HUES48 (cell line): ENCODE measurements at regions not wholly inside any gene's neighbourhood (a gene's known extent, or its start where the extent isn't known, plus 50 kb on each side); places are given as distances from the start of the nearest gene placed in this dataset.

Source experiments
- H3K27ac ChIP-seq: one replicate; pipeline ENCODE4 v1.7.0; 2013; ENCODE audit warnings: low read depth, low read length, inconsistent platforms
- H3K27me3 ChIP-seq: 2 replicates; pipeline ENCODE4 v1.6.1; 2013; ENCODE audit warnings: mild to moderate bottlenecking, low read length; ENCODE audit not compliant: control insufficient read depth, insufficient read depth
- H3K36me3 ChIP-seq: 2 replicates; pipeline ENCODE4 v1.6.1; 2013; ENCODE audit warnings: low read length; ENCODE audit not compliant: control insufficient read depth, insufficient read depth
- H3K4me1 ChIP-seq: 2 replicates; pipeline ENCODE4 v1.6.1; 2013; ENCODE audit warnings: mild to moderate bottlenecking, low read length; ENCODE audit not compliant: control insufficient read depth, insufficient read depth
- H3K4me3 ChIP-seq: 2 replicates; pipeline ENCODE4 v1.5.1; 2013; ENCODE audit warnings: mild to moderate bottlenecking, low read depth, low read length
- H3K9ac ChIP-seq: 2 replicates; pipeline ENCODE4 v1.6.1; 2013; ENCODE audit warnings: mild to moderate bottlenecking, low read depth, low read length, moderate library complexity
- H3K9me3 ChIP-seq: 2 replicates; pipeline ENCODE4 v1.6.1; 2013; ENCODE audit warnings: low read length; ENCODE audit not compliant: control insufficient read depth, insufficient read depth

DNA sequence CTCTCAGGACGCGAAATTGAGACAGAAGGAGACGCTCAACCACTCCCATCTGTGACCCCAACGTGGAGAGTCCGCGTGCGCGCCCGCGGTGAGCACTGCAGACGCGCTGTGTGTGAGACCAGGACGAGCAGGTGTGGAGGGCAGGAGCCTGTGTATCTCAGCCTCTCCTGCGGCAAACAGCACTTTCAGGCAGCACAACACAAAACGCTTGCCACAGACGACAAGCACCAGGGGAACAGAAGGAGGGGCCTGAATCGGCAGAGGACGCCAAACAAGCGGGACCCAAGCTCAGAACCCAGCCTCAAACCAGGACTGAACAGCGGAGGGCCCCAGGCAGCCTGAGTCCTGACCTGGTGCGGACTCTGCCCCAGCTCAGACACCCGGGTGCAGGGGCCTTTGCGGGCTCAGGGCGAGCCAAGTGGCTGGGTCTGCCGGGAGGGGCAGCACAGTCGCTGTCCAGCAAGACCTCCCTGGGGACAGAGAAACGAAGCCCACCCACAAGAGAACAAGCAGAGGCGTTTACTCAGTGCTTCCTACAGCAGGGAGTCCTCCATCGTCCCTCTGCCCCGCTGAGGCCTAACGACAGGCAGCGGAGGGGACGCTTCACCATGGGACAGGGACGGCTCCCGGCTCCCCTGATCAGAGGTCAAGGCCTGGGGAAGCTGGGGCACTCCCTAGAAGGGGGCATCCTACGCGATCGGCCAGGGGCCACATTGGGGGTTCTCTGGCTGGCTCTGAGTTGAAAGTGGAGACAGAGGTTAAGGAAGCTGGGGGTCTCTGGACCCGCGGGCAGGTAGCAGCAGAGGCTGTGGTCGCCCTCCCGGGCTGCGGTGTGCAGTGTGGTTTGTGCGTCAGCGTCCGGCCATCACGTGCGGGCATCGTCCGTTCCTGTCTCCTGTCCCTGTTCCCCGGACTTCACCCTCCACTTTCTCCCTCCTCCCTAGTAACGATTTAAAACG, 560.8 kb downstream of the BRD1 start:
- Histone ChIP-seq H3K9me3 (no peaks in the 10 kb centered on the region), H3K9ac (no peak overlapping the region), H3K4me1 (peaks cover 31% of the 10 kb centered on the region), H3K27me3 (peaks cover 33% of the 10 kb centered on the region), H3K36me3 (no peaks in the 10 kb centered on the region), H3K4me3 (no peak overlapping the region), H3K27ac (no peak overlapping the region)

DNA sequence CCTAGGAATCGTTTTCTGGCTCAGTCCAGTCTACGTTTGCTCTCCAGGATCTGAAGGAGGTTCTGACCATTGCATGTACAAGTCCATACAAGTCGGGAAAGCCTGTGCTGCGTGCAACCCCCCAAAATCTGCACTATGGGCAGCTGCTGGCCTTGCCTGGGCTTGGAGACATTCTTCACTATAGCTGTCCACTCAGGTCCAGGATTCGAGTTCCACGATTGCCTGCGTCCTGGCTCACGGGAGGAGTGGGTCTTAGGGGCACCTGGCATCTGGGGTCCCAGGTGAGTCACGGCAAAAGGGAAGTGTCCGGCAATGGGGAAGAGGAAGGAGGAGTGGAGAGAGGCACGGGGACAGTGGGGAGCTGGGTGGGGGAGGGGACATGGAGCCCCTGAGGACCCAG, 563.0 kb downstream of the BRD1 start:
- Histone ChIP-seq H3K9me3 (no peaks in the 10 kb centered on the region), H3K9ac (no peak overlapping the region), H3K27me3 (peaks cover 17% of the 10 kb centered on the region), H3K27ac (no peak overlapping the region), H3K4me1 (peaks cover 26% of the 10 kb centered on the region), H3K4me3 (no peak overlapping the region), H3K36me3 (no peaks in the 10 kb centered on the region)

DNA sequence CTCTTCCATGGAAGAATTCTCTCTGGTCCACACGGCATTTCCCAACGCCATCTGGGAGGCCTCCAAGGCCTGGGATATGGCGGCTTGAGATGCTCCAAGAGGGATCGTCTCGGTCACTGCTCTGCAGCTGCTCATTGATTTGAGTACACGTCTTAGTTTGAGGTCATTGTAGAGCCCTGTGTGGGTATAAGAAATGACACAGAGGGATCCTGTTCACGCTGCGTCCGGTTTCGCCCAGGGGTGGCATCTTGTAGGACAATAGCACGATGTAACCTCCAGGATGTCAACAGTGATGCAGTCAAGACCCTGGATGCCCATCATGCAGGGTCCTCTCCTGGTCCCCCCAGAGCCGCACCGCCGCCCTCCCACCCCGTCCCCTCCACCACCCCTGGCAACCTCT, 564.6 kb downstream of the BRD1 start:
- H3K9me3 ChIP-seq: no peaks in the 10 kb centered on the region
- H3K36me3 ChIP-seq: no peaks in the 10 kb centered on the region
- peaks cover 16% of the 10 kb centered on the region for H3K4me1 ChIP-seq
- H3K9ac ChIP-seq: no peak overlapping the region
- no peak overlapping the region for H3K27ac ChIP-seq
- H3K27me3 ChIP-seq: peaks cover 7% of the 10 kb centered on the region
- H3K4me3 ChIP-seq: no peak overlapping the region

DNA sequence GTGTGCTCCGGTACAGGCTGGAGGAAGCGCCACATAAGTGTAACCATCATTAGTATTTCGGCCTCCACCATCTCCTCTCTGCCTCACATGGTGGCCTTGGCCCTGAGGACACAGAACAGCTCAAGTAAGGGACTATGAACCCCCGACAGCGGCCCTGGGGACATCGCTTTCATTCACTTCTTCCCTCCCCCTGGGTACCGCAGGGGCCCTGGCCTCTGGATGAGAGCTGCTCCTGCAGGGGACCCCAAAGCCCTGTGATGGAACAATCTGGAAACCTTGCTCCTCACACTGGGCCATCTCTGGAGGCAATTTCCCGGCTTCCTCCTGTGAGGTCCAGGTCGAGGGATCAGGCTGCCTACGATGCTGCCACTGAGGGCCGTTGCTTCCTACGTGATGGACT, 565.5 kb downstream of the BRD1 start:
- Histone ChIP-seq H3K27me3 (no peaks in the 10 kb centered on the region; the same call in 1 of the 2 replicates), H3K9ac (no peak overlapping the region), H3K4me1 (peaks cover 6% of the 10 kb centered on the region), H3K4me3 (no peak overlapping the region), H3K27ac (no peak overlapping the region), H3K36me3 (no peaks in the 10 kb centered on the region), H3K9me3 (no peaks in the 10 kb centered on the region)

DNA sequence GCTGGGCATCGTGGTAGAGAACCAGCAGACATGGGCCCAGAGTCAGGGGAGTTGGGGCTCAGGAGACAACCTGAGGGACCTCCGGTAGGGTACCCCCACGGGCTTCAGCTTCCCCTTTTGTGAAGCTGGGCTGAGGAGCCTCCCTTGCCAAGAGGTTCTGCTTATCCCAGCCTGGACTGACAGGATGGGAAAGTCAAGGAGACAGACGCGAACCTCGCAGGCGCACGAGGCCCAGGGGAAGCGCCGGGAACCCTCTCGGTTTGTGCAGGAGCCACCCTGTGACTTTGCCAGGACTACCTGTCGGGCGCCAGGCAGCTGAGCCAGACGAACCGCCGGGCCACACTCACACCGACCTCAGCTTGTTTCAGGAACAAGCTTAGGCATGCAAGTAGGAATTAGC, 566.1 kb downstream of the BRD1 start:
- Histone ChIP-seq H3K9ac (no peak overlapping the region), H3K4me3 (no peak overlapping the region), H3K27me3 (no peaks in the 10 kb centered on the region), H3K27ac (no peak overlapping the region), H3K36me3 (no peaks in the 10 kb centered on the region), H3K4me1 (peaks cover 2% of the 10 kb centered on the region; the same call in 1 of the 2 replicates), H3K9me3 (no peaks in the 10 kb centered on the region)

DNA sequence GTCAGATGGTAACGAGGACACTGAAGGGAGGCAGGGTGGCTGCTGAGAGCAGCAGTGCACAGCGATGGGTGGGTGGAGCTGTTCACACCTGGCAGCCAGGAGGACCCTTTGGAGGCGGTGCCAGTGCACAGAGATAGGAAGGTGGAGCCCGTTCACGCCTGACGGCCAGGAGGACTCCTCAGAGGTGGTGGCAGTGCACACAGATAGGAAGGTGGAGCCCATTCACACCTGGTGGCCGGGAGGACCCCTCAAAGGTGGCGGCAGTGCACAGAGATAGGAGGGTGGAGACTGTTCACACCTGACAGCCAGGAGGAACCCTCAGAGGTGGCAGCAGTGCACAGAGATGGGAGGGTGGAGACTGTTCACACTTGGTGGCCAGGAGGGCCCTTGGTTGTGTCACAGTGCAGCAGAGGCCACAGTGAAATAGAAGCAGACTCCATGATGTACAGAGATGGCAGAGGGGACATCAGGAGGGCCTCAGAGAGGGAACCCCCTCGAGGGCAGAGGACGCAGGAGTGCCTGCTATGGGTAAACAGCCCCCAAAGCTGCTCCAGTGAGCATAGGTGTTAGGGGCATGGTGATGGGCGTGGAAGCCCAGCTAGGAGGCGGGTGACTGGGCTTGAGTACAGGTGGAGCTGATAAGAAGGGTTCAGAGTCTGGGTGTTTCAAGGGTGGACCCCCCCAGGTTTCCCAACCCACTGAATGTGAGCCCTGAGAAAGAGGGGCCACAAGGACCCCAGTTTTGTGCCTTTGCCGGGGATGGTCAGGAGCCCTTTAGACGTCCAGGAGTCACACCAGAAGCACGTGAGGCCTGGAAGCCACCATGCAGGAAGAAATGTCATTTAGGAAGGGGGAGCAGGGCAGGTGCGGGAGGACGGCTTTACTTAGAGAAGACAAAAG, 566.7 kb downstream of the BRD1 start:
- Histone ChIP-seq H3K27ac (no peak overlapping the region), H3K36me3 (no peaks in the 10 kb centered on the region), H3K9me3 (no peaks in the 10 kb centered on the region), H3K27me3 (no peaks in the 10 kb centered on the region), H3K9ac (no peak overlapping the region), H3K4me3 (no peak overlapping the region), H3K4me1 (no peaks in the 10 kb centered on the region)

DNA sequence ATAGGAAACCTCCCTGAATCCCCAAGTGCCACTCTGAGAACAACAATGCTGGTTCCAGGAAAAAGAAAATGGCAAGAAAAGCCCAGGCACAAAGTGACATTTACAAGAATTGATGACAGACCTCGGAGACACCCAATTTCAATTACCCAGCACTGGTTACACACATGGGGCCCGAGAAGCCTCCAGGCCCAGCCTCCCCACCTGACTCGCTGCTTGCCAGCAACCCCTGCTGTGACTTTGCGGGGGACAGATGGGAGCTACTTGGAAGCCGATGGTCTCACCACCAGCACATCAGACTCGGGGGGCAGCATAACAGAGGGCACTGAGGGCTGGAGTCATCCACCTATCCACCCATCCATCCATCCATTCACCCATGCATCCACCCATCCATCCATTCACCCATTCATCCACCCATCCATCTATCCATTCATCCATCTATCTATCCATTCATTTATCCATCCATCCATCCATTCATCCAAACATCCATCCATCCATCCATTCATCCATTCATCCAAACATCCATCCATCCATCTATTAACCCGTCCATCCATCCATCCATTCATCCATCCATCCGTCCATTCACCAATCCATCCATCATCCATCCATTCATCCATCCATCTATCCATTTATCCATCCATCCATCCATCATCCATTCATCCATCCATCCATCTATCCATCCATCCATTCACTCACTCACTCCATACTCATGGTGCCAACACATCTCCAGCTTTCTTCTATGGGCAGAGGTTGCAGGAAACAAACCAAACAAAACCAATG, 567.6 kb downstream of the BRD1 start:
- H3K9me3 ChIP-seq: no peaks in the 10 kb centered on the region
- H3K36me3 ChIP-seq: no peaks in the 10 kb centered on the region
- no peaks in the 10 kb centered on the region for H3K27me3 ChIP-seq
- no peak overlapping the region for H3K9ac ChIP-seq
- H3K4me3 ChIP-seq: no peak overlapping the region
- H3K4me1 ChIP-seq: no peaks in the 10 kb centered on the region
- H3K27ac ChIP-seq: no peak overlapping the region

DNA sequence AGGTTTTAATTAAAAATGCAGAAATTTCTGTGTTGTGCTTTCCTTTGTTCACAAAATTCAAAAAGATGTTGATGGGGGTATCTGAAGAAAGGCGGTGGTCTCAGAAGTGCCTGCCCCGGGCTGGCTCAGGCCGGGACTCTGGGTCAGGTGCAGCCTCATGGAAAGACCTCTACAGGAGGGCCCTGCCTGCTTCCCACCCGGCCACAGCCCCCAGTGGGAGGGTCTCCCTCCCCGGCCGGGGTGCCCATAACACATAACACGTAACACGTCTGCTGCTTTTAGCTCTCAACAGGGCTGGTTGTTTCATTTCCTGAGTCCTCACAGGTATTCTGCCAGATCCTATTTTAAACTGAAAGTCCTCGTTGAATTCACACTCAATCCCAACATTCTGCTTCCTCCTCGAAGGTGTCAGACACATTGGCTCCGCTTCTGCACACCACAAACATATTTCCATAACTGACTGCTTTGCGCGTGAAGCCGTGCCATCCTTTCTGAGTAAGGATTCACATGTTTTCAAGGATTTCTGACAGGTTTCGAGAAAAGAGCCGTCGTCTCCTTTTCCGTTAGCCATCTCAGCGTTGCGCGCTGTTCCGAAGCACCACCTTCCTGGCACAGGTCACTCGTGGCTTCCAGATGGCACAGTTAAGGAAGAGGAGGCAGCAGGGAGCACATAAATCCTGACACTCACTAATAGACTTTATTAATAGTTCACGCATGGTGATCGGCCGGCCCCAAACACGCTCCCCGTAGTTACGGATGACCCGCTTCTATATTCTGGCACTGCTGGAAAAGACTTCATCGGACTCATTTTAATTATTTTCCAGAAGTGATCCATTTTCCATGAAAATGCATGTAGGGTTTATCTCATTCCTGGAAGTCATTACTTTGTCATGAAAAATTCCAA, 569.3 kb downstream of the BRD1 start:
- Histone ChIP-seq H3K9ac (no peak overlapping the region), H3K27ac (no peak overlapping the region), H3K9me3 (no peaks in the 10 kb centered on the region), H3K36me3 (no peaks in the 10 kb centered on the region), H3K4me3 (no peak overlapping the region), H3K4me1 (no peaks in the 10 kb centered on the region), H3K27me3 (no peaks in the 10 kb centered on the region)

DNA sequence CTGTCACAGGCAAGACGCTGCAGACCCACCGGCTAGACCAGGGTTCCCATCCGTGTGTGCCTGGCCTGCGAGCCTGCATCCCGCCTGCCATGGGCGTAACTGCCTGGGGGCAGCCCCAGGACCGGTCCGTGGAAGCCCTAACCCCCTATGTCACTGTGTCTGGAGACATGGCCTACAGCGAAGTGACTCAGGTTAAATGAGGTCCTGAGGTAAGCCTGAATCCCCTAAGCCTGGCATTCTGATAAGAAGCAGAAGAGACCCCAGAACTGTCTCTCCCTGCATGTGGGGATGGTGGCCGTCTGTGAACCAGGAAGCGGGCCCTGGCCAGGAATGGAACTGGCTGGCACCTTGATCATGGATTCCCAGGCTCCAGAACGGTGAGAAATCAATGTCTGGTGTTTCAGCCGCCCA, 570.1 kb downstream of the BRD1 start:
- Histone ChIP-seq H3K36me3 (no peaks in the 10 kb centered on the region), H3K27ac (no peak overlapping the region), H3K4me1 (no peaks in the 10 kb centered on the region), H3K4me3 (no peak overlapping the region), H3K9me3 (no peaks in the 10 kb centered on the region), H3K9ac (no peak overlapping the region), H3K27me3 (no peaks in the 10 kb centered on the region)
